Ureter (tissue), 1 donor: ENCODE measurements at regions not wholly inside any gene's neighbourhood (a gene's known extent, or its start where the extent isn't known, plus 50 kb on each side); places are given as distances from the start of the nearest gene placed in this dataset.
"Not testable (repeated sequence)": the region's sequence is repeated elsewhere in the genome, so short reads cannot be mapped to it uniquely, and the experiment has no call there.

ENCODE experiments used
- DNase-seq: peaks from one replicate; pipeline ENCODE4 v3.0.0-alpha.2; 2020; ENCODE audit warnings: low spot score
- donor health status: DM: yes; HTN: yes; CAD: no.

DNA sequence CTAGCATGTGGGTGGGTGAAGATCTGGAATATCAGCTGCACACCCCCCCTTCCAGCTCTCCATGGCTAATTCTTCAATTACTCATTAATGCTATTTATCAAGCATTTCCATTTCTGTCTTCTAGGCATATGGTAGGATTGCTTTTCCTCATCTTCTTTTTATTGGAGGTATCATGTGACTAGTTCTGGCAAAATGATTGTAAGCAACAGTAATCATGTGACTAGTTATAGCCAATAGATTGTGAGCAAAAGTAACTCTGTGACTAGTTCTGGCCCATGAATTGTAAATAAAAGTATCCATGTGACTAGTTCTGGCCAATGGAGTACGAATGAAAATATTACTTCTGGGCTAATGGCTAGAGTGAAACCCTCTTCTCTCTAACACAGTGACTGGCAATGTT lies 107.0 kb upstream of the TMEM132E start:
- no peak for DNase-seq

DNA sequence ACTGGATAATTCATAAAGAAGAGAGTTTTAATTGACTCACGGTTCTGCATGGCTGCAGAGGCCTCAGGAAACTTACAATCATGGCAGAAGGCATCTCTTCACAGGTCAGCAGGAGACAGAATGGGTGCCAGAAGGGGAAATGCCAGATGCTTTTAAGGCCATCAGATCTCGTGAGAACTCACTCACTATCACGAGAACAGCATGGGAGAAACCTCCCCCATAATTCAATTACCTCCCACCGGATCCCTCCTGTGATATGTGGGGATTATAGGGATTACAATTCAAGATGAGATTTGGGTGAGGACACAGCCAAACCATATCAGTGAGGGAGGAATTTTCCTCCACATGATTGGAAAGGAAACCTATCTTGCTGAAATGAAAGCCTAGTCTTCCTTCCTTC lies 108.1 kb upstream of the TMEM132E start:
- not testable (repeated sequence) for DNase-seq

DNA sequence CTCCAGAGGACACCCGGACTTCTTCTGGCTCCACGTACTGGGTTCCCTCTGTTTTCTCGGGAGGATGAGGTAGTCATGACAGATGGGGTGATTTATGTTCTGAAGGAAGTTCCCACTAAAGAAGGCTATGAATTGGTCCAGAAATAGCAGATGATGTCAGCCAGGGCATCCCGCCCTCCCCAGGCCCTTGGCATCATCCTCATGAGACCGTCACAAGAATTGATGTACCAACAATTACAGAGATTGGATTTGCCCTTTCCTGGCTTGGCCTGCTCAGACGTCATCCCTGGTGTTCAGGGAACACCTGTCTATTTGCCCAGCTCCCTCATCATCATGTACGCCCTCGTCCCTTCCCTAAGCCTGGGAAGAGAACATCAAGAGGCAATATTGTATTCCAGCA lies 102.8 kb upstream of the CCL1 start:
- no peak for DNase-seq

DNA sequence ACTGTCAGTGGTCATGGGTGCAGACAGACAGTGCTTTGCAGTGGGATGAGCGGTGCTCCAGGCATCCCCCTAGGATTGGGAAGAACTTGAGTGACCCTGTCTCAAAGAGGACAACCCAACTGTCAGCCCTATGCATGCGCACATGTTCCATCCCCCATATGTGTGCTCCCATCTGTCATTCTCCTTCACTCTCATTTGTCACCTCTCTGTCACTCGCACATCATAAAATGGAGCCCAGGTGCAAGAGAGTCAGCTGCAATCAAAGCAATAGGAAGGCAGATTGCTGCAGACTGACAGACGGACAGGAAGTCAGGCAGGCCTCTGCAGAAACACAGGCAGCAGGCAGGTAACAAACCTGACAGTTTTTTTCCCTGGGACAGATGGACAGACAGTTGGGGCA lies 101.8 kb upstream of the CCL1 start:
- DNase-seq: no peak

DNA sequence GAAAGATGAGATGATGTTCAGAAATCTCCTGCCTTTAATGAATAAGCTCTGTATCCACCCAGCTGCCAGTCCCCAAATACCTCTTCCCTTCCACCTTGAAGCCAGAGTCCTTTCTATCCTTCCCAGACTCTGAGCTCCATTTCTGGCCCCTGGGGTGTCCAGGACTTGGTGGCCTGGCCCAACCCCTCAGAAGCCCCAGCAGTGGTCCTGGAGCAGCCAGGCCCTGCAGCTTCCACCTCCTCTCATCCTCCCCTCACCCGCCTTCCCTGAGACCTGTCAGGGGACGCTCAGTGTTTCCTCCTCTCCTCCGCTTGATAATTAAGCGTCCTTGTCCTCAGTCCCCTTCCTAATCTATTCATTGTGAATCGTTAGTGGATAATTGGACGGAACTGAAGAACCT lies 95.2 kb upstream of the CCL1 start:
- no peak for DNase-seq

DNA sequence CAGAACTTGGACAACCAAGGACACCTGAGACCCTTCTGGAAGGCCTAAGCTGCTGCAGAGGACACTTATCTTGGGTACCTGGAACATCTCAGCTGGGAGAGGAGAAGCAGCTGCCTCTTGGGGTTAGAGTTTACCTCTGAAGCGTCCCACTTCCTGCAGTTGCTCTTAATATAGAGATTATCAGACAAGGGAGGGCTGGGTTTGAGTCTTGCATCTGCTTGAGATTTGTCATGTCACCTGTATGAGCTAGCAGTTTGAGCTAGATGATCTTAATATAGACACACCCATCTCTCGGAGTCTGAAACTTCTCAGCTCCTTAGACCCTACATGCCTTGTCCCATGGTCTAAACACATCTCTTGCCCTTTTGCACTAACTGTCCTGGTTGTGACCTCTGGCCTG lies 93.1 kb upstream of the CCL1 start:
- no peak for DNase-seq

DNA sequence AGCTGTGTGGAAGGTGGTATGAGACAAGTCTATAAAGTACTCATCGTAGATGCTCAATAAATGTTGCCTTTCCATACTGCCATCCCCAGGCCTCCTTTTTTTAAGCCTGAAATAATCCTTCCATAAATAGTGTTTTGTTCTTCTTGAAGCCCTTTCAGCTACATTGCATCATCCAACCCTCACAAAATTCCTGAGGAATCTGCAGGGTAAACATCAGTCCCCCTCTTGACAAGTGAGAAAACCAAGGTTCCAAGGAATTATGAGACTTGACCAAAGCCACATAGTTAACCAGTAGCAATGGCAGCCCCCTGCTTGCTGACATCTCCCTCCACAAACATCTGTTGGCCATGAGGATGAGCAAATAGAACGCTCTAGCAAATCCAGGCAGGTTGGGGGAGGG lies 89.7 kb upstream of the CCL1 start:
- DNase-seq: no peak

DNA sequence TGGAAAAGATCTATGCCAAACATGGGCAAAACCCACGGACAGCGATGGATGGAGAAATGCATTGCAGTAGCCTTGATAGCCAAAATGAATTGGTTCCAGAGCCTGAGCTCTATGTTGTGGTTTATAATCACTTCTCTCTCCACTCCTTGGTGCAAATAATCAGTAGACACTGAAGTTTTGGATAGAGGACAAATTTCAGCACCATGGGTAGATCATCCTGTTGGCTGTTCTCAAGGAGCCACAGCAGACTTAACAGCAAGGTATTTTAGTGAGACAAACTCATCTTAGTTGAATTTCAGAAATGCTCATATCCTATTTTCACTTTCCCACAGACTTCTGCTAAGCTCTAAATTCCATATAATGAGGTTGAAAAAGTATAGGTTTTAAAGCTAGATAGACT lies 88.3 kb upstream of the CCL1 start:
- DNase-seq: no peak

DNA sequence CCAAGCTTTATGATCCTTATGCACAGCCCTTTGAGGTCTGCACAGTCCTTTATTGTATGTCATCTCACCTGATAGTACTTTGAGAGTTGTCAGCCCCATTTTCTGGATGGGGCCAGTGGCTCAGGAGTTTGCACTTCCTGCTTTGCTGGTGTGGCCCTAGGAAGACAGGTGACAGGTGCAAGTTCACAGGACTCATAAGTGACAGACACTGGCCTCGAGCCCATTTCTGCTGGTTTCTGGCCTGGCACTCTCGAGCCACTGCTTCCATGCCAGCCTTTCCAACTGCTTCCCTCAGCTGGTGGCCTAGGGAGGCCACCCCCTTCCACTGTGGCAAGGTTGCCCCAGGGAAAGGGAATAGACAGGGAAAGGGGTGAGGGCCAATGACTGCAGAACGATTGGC lies 84.4 kb upstream of the CCL1 start:
- DNase-seq: no peak

DNA sequence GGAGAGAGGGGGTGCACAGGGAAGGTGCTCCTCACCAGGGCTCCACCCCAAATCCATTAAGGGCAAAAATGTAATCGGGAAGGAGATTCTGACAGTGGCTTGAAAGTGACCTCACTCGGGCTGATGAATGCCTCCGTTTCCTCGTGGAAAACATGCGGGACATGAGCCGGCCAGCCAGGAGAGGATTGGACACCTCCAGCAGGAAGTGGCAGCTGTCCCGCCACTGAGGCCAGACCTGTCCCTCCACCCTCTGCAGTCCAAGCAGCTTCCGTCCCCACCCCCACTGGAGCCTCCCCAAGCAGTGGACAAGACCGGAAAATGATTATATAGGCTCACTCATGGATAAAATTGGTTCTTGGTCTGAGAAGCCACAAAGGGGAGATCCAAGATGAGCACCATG lies 82.1 kb upstream of the CCL1 start:
- DNase-seq: no peak

DNA sequence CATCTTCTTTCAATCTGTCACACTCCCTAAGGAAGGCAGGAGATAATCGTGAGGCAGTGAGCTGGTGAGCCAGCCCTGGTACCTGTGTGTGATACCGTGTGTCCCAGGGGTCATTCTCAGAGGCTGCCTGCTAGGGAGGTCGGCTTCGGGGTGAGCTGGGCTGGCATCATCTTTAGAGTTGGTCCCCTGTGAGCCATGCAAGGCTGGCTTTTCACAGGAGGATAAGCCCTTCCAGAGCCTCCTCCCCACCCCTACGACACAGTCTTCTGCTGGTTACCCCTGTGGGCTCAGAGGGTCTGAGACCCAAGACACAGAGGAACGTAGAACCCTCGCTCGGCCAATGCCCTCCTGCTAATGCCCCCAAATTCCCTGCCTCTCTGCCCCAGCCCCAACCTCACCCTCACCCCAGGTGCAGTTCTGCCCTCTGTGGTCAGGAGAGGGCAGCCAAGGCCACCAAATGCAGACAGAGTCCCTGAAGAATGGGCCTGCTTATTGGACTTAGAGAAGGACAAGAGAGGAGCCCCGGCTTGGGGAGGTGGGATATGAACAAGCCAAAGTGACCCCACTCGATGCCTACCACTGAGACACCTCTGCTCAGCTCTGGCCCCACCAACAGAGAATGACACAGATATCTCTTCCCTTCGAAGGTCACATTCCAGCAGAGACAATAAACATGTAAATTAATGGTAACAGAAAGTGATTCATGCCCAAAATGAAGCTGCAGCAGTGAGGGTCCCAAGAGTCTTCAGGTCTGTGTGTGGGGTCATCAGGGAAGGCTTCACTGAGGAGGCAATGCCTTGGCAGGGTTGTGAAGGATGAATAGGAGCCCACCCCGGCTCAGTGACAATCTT lies 80.8 kb upstream of the CCL1 start:
- DNase-seq: no peak

DNA sequence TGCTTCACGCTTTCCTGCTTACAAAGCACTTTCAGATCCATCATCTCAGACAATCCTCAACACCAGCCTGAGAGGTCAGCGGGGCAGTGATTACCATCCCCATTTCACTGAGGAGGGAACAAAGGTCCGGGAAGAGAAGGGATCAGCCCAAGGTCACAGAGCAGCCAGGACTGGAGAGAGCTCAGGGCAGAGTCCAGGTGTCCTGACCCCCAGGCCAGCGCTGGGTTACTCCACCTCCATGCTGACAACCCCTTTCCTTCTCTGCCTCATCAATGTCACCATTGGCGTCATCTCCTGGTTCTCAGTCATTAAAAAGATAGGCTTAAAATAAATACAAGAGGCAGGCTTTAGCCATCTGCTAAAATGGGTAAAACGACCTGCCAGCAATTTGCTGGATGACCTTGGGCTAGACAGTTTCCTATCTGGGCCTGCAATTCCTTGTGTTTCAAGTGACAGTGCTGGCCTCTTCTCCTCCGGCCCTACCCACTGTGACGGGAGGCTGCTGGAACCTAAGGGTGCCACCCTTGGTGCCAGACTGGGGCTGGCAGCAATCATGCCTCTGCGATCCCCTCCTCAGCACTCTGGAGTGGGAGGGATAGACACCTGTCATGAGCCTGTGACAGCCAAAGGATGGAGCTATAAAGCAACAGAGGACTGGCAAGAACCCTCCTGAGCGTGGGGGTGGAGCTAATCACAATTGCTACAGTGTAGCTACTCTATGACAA lies 79.5 kb upstream of the CCL1 start:
- DNase-seq: no peak

DNA sequence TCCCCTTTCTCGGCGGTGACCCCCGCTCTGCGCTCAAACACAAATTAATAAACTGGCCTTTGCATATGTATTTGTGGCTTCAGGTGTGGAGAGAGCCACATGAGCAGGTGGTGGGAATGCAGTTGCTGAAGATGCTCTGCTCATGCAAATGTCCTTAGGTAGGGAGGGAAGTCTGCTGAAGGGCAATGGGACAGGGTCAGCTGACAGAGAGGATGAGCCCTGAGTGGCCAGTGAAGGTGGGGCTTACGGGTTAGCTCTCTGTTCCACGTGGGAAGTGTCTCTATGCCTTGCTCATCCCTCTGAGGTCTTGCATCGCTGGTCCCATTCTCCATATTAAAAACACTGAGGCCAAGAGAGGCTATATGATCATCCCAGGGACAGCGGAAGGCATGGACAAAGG lies 74.2 kb upstream of the CCL1 start:
- no peak for DNase-seq

DNA sequence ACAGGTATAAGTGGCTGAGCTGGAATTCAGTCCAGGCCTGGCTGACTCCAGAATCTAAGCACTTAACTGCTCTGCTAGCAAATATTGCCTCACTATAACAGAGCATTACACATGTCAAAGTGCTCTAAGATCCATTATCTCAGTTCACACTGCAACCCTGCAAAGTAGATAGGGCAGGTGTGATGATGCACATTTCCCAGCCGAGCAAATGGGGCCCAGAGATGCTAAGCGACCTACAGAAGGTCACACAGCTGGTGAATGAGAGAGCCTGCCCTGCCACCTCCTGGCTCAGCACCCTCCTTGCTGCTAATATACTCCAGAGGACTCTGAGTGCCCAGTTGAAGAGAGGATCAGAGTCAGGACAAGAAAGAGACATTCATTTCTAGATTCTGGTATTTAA lies 73.6 kb upstream of the CCL1 start:
- DNase-seq: no peak

DNA sequence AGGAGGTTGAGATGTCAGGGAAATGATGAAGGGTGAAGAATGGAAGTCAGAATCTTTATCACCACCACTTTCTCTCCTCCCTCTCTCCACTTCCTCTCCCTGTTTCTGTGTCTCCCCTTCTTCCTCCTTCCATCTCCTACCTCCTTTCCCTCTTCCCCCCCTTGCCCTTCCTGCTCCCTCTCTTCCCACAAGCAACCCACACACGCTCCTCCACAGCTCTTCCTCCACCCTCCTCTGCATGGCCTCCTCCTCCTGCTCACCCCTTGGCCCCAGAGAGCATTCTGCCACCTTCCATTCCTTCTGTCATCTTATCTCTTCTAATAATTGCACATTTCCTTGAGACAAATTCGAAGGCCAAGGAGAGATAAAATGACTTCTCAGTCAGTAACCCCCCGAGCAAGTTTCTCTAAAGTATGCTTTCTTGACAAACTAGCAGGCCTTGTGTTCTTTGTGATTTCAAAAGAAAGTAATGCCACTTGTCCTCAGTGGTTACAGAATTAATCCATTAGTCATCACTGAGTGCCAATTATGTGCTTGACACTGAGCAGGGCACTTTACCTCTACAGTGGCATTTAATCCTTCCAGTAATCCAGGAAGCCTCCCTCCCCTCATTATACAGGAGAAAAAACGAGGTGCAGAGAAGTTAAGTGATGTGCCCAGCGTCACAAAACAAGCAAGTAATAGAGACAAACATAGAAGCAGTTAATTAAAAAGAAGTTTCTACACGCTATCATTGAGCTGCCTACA lies 72.3 kb upstream of the CCL1 start:
- no peak for DNase-seq

DNA sequence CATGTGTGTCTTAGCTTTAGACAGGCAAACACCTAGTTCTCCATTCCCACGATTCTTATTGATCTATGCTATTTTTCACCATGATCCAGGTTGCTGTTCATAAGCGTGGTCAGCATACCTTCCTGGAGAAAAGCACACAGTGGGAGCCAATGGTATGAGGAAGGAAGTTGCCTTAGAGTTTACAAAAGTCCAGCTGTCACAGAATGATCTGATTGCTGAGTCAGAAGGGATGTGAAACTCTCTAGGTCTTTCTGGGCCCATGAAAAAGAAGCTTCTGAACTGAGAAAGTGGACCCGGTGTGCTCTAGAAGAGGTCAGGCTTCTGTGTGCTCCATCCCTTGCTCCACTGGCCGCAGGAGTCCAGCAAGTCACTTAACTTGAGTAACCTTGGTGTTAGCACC lies 71.0 kb upstream of the CCL1 start:
- DNase-seq: no peak

DNA sequence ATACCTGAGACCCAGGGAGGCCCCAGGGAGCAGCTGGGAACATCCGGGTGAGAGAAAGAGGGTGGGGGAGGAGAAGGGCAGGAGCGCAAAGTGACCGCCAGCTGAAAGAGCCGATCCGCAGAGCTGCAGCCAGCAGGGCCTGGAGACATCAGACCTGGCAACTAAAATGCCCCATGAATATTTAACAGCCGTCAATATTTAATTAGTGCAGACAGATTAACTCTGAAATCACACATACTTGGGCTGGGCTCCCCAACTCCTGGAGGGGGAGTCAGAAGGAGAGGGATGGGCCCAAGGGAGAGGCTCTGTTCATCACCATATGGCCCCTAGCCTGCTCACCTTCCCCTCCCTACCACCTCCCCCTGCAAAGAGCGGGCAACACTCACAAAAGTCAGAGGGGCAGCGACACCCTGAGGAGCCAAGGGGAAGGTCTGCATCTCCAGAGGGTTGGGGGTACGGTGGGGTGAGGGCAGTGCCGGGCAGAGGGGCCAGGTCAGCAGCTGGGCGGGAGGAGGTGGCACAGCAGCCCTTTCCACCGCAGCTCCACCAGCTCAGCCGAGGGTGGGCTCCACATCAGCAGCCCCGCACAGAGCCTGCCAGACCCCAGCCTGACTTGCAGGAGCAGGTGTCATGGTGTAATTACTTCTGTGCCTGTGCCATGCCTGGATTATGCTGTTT lies 61.9 kb upstream of the CCL1 start:
- no peak for DNase-seq

DNA sequence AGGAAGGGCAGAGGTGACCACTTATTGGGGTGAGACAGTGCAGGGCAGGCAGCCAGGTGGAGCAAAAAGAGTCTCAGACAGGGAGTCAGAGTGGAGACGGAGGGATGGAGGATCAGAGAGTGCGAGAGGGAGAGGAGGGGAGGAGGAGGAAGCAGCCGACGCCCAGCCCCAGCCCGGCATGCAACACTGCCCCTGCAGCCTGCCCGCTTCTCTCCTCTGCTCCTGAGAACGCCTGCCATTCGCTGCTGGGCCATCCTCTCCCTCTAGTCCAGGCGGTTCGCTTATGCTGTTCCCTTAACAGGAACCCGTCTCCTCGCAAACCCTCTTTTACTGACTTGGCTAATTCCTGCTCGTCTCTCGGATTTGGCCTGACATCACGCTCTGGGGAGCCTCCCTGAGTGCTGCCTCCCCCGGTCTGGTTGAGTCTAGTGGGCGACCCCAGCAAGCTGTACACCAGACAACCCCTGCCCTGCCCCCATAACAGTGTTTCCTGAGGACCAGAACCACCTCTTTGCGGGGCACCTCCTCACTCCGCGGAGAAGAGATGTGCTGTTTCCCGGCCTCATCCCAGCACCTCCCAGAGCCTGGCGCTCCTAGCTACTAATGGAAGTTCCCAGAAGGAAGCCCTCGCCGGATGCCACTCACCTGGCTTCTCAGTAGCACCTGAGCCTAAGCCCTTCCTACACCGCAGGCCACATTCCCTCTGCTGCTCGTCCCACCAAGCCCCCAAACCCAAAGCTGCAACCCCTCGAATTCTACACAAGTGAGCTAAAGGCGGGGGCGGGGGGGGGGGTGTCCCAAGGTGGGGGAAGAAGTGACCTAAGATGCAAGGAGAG lies 61.2 kb upstream of the CCL1 start:
- DNase-seq: no peak

DNA sequence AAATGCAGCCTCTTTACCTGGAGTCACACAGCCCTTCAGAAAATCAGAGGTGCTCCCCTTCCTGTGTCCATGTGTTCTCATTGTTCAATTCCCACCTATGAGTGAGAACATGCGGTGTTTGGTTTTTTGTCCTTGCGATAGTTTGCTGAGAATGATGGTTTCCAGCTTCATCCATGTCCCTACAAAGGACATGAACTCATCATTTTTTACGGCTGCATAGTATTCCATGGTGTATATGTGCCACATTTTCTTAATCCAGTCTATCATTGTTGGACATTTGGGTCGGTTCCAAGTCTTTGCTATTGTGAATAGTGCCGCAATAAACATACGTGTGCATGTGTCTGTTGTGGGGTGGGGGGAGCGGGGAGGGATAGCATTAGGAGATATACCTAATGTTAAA lies 60.3 kb upstream of the CCL1 start:
- not testable (repeated sequence) for DNase-seq

DNA sequence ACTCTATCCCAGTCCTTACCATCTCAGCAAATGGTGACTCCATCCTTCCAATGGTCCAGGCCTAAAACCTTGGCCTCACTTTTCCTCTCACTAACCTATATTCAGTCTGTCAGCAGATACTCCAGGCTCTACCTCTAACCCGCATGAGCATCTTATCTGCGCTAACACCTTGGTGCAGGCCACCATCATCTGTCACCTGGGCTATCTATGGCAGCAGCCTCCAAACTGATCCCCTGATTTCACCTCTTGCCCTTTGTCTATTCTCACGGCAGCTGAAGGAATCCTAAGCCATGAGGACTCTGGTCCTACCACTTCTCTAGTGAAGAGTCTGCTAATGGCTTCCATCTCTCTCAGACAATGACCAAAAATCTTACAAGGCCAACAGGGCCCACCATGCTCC lies 57.9 kb upstream of the CCL1 start:
- DNase-seq: no peak

DNA sequence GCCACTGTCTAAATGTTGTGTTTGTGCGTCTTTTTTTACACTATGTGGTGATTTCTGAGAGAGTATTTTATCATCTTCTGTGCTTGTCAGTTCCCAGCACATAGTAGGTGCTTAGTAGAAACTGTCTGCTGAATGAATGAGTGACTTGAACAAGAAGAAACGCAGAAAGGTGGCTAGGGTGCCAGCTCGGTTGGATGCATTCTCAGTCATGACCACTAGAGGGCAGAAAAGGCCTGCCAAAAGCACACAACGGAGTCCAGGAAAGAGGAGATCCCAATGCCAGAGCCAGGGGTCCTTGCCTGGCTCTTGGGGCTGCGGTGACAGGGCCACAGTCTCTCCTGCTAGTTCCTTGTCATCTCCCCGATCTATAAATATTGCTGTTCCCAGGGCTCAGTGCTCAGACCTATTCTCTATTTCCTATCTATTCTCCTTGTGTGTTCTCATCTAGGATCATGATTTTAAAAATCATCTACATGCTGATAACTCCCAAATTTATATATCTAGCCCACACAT lies 57.3 kb upstream of the CCL1 start:
- peak; percentile 68 for DNase-seq
